ENCODE measurements at regions not wholly inside any gene's neighbourhood (a gene's known extent, or its start where the extent isn't known, plus 50 kb on each side); places are given as distances from the start of the nearest gene placed in this dataset.

DNA sequence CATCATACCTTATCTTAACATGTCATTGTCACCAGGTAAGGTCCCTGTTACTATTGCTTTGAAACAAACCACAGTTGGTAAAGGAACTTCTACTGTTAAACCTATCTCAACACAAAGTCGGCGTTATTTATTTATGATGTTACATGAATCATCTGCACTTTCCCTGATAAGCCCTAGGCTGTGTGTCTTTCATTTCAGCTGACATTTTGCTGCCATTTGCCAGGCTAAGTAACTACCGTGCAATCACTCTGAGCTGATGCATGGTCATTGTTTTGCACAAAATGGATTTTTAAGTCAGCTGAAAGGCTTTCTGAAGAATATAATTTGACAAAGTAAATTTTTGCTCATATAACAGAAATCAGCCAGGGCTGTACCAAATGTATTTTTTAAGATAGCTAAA, 546.5 kb downstream of the ZNF608 start:
- no peak for TF ChIP-seq POLR2A (IDR thresholded peaks at IDR 0.05)
- TF ChIP-seq, protein P1, sequence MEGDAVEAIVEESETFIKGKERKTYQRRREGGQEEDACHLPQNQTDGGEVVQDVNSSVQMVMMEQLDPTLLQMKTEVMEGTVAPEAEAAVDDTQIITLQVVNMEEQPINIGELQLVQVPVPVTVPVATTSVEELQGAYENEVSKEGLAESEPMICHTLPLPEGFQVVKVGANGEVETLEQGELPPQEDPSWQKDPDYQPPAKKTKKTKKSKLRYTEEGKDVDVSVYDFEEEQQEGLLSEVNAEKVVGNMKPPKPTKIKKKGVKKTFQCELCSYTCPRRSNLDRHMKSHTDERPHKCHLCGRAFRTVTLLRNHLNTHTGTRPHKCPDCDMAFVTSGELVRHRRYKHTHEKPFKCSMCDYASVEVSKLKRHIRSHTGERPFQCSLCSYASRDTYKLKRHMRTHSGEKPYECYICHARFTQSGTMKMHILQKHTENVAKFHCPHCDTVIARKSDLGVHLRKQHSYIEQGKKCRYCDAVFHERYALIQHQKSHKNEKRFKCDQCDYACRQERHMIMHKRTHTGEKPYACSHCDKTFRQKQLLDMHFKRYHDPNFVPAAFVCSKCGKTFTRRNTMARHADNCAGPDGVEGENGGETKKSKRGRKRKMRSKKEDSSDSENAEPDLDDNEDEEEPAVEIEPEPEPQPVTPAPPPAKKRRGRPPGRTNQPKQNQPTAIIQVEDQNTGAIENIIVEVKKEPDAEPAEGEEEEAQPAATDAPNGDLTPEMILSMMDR (IDR thresholded peaks at IDR 0.05), result no peak
- no peak for TF ChIP-seq POLR2AphosphoS5 (IDR thresholded peaks at IDR 0.05)
